ENCODE measurements at regions not wholly inside any gene's neighbourhood (a gene's known extent, or its start where the extent isn't known, plus 50 kb on each side); places are given as distances from the start of the nearest gene placed in this dataset.
"Not testable (repeated sequence)": the region's sequence is repeated elsewhere in the genome, so short reads cannot be mapped to it uniquely, and the experiment has no call there.

DNA sequence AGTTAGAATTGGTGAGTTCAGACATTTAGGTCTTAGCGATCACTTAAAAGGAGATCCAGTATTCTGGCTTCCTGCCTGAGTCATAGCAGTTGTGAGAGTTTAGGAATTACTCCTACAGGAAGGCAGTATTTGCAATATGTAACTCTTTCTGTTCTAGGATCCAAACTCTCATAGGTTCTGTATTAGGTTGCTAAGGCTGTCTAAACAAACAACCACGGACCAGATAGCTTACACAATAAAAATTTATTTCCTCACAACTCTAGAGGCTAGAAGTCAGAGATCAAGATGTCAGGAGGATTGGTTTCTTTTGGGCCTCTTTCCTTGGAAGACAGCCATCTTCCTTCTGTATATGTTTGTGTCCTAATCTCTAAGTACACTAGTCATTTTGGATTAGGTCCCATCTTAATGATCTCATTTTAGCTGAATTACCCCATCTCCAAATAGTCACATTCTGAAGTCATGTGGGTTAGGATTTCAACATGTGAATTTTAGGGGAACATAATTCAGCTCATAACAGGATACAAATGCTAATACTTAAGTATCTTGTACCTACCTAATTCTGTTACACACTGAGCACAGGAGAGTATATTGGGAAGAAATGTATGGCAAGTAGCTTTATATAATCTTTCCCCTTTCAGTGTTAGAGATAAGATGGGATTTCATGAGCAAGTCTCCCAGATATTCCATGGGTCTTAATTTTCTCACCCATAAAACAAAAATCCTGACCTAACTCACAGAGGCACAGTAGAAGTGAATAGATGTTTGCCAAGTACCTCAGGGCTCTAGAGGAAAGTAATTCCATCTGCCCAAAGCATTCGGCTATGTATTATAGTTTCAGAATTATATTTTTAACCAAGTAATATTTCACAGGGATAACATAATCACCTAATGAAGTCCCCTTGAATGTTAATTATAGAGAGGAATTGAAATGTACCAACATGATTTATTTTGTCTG, 144.4 kb downstream of the PTBP2 start:
- peak; percentile 86 for DNase-seq

DNA sequence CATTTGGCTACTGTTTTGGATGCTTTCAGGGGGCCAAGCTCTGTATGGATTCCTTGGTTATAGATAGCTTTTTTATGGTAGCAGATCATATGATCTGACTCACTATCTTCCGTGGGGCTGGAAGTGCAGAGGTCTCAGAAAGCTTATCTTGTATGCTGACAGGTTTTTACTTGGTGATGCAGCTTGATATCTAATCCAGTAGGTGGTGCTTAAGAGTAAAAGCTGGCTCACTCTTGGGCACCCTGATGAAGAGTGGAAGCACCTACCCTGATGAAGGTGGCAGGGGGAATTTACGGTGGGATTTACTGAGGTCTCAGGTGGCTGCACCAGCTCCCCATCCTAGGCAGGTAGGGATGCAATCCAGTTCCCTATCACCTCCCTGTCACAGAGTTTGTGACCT, 151.2 kb downstream of the PTBP2 start:
- no peak for DNase-seq

DNA sequence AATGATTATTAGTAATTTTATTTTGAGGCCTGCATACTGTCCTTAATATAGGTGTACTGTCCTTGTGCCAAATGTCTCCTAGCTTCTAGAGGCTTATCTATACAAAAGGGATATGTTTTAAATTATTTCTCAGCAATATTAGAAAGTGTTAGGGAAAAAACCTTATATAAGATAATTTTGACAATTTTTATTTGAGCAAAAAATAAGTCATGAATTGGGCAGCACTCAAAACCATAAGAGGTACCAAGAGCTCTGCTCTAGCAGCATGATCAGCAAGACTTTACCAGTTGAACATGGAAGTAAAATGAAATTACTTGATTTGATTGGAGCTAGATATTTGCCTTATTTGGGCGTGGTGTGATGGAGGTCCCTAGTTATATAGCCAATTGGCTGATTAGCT, 157.1 kb downstream of the PTBP2 start:
- no peak for DNase-seq

DNA sequence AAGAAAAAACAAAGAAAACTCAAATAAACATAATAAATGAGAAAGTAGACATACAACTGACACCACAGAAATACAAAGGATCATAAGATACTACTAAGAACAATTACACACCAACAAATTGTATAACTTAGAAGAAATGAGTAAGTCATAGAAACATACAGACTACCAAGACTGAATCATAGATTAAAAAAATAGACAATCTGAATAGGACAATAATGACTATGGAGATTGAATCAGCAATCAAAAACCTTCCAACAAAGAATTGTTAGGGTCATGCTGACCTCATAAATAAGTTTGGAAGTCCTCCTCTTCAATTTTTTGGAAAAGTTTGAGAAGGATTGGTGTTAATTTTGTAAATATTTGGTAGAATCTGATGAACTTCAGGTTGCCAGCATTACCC, 159.0 kb downstream of the PTBP2 start:
- no peak for DNase-seq

DNA sequence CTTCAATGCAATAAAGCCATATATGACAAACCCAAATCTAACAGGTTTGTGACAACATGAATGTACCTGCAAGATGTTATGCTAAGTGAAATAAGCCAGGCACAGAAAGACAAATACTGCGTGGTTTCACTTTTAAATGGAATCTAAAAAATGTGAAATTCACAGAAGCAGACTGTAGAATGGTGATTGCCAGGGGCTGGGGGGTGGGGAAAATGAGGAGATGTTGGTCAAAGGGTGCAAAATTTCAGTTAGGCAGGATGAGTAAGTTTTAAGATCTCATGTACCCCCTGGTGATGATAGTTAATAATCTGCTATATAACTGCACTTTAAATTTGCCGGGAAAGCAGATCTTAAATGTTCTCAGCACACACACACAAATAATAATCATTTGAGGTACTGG, 160.5 kb downstream of the PTBP2 start:
- no peak for DNase-seq

DNA sequence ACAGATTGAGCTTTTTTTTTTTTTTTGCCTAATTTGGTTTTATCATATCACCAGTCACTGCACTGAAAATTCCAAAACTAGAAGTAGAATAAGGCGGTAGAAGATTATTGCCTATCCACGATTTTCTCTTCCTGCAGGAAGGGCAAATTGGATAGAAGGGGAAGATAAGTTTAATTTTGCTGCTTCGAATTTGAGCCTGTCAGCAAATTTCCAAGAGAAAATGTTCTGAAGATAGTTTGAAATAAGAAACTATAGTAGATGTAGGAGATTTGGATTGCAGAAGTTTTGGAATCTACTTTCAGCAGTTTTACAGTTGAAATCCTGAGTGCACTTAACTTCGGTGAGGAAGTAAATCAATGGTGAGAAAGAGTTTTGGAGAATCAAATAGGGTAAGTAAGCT, 164.9 kb downstream of the PTBP2 start:
- no peak for DNase-seq

DNA sequence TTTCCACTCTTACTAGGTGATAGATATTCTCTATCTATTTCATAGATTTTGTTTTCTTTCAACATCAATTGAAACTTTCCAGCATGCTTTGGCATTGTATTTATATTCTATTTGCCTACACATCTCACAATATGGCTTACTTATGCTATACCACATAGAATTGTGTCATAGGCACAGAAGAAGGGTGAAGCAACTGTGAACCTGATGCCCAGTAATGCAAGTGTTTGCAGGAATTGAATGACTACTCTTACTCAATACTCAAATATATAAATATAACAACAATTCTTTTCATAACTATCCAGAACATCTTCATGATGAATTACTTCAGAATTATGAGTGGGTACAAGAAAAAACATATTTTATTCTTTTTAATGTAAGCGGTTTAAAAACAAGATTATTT, 165.9 kb downstream of the PTBP2 start:
- no peak for DNase-seq

DNA sequence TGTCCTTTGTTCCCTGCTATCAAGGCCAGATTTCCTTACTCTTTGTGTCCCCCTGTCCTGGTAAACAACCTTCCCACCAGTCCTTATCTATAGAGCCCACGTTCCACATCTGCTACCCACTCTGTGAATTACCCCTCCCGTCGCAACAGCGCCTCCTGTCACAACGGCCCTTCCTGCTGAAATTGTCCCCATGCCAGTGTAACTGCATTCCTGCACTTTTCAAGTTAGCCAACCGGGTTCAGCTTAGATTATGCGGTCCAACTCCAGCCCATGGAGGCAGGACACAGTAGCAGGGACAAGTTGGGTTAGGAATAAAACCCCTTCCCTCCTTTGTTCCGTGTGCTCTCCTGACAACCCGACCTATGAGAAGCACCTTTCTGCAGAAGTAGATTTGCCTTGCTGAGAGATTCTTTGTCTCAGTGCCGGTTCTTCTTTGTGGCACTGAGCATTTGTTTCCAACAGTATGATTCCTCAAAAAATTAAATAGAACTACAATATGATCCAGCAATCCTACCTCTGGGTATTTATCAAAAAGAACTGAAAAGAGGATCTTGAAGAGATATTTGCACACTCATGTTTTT, 180.3 kb downstream of the PTBP2 start:
- DNase-seq, result no peak

DNA sequence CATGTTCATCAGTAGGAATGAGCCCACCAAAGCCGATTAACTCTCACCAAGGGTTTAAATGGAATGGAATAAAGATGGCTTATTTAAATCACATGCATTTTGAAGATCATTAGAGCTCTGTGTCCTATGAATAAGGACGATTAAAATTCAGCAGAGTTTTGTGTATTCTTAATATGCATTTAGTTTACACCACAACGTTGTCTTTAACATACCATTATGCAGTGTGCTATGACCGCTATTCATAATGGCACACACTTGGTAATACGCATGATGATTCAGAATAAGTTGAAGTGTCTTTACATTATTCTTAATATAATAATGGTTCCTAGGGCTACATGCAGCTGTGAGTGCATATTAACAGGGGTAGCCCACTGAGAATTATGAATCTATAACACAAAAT, 190.7 kb downstream of the PTBP2 start:
- no peak for DNase-seq

DNA sequence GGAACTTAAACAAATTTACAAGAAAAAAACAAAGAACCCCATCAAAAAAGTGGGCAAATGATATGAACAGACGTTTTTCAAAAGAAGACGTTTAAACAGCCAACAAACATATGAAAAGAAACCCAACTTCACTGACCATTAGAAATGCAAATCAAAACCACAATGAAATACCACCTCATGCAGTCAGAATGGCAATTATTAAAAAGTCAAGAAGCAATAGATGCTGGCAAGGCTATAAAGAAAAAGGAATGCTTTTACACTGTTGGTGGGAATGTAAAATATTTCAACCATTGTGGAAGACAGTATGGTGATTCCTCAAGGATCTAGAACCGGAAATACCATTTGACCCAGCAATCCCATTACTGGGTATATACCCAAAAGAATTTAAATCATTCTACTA, 194.1 kb downstream of the PTBP2 start:
- not testable (repeated sequence) for DNase-seq

DNA sequence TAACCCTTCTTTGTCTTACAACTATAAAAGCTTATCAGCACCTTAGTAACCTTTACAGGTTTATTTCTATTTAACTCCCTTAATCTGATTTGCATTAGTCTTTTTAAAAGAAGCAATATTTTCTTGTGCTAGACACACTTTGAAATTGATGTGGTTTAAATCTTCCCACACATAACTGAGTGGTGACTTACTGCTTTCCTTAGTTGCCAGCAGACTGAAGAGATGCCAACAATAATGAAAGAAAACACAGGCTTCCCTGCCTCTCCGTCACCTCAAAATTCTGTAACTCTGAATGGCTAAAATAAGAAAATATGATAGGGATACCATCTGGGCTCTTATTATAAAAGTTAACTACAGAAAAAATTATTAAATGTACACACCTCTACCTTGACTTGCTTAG, 196.8 kb downstream of the PTBP2 start:
- DNase-seq, result no peak

DNA sequence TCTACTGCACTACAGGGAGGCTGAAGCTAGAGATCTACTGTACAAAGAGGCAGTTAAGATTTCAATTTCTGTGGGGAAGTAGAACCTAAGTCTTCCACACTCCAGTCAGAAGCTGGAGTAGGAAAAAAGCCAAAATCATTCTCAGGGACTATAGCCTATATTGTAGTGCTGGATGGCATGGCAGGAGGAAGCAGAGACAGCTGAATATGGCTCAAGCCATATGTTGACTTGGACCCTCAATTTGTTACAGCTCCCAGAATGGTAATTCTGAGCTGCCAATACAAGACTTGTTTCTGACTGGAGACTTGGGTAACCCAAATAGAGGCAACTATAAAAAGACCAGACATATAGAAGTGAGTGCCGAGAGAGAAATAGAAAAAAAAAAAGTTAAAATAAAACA, 200.6 kb downstream of the PTBP2 start:
- DNase-seq, result no peak

DNA sequence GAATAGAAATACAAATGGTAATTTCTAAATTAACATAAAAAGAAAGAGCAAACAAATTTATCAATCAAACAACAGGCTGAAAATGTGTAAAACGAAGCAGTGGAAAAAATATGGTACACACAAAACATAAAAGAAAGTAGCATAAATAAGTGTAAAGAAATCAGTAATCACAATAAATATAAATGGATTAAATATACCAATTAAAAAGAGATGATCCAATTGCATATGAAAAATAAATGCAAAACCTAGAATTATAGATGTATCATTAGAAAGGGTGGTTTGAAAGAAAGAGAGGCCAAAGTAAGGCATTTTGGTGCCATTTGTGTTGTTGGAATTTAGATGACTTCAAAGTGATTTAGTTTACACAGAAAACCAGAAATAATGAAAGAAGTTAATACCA, 202.2 kb downstream of the PTBP2 start:
- DNase-seq, result no peak

DNA sequence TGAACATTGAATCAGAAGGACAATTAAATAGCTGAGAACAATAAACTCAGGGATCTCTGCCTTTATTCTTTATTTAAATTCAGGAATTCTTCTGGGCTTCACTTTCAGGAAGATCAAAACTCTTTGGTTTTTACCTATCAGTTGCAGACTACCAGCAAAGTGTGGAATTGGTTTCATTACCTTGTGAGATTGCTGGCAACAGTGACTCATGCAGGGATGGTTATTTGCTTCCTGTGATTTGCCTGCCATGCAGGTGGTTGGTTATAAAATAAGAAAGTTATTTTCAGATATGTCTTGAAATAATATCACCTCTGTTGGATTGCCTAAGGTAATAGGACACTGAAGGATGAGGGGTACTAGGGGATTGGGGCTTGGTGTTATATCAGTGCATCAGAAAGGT, 204.6 kb downstream of the PTBP2 start:
- no peak for DNase-seq

DNA sequence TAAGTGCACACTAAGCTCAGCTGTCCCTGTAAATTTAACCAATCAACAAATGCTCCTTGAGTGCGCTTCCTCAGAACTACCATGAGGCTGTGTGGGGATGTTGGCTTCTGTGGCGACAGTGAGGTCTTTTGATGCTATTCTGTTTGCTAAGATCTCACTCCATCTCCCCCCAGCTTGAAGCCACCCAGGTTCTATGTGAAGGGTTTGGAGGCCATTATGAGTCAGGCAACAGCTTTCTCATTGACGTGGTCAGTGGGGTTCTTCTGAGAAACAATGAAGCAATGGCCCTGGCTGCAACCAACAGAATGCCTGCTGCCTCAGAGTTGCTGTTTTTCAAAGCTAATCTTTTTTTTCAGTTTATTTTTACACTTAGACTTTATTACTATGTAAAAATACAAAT, 205.5 kb downstream of the PTBP2 start:
- DNase-seq, result no peak

DNA sequence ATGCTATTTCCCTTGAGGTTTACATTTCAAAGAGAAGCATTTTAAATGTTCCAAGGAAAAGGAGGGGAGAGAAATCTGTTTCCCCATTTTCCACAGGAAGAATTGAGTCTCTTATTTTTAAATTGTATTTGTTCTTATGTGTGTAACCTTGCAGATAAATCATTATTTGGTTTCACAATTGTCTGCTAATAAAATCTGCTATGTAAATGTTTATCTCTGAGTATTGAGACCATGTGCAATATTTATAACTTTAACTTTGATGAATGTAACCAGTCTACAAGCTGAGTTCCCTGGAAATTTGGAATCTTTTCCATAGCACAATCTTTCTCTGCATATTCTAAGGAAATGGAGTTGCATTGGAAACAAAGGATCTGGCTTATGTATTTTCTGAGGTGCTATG, 209.6 kb downstream of the PTBP2 start:
- no peak for DNase-seq

DNA sequence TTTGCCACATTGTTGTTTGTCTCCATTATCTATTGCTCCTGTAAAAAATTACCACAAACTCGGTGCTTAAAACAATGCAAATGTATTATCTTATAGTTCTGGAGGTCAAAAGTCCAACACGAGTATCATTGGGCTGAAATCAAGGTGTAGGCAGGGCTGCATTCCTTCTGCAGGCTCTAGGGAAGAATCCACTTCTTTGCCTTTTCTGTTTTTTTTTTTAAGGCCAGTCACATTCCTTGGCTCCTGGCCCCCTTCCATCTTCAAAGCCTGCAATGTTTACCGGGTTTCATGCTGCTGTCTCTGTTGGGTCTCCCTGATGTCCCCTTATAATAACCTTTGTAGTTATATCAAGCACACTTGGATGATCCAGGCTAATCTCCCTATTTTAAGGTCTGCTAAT, 212.7 kb downstream of the PTBP2 start:
- DNase-seq, result no peak

DNA sequence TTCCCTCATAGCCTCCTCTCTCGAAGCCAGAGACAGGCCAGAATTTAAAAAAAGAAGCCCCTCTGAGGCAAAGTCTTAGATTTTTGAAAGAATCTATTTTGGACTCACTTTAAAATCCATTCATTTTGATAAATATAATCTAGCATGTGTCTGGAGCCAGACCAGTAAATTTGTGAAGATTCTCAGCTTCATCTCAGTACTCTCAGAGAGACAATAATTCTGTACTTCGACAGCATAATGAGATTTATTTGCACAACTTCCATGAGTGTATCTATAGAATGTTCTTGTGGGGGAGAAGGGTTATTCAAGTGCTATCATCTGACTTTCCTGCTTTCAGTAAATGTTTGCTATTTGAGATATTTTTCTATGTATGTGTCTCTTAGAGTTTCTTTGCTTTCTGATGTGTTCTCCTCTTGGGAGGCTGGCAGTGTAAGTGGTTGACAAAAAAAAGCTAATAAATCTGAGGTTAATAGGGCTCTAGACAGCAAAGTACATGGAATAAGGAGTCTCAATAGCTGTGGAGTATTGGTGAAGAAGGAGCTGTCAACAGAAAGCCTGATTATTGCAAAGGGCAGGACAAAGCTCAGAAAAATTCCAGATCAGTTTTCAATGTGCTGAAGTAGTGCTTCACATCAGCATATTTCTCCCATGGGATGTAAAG, 223.0 kb downstream of the PTBP2 start:
- no peak for DNase-seq

DNA sequence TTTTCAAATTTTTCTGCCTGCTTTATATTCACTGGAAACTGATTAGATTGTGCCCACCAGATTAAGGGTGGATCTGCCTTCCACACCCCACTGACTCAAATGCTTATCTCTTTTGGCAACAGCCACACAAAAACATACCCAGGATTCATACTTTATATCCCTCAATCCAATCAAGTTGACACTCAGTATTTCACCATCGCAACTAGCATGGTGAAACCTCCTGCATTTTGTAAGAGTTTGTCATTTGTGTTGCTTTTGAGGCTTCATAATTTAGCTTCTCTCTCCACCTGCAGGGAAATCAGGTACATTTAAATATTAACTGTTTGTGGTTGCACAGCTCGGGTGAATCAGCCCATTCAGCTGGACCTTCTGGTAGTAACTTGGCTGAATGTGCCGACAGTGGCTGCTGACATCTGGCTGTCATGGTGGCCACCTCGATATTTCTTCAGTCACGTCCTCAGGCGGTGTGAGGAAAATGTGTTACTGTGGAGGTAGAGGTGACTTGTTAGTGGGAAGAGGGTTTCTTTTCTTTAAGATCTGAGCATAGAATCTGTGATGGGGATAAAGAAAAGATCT, 224.0 kb downstream of the PTBP2 start:
- no peak for DNase-seq

DNA sequence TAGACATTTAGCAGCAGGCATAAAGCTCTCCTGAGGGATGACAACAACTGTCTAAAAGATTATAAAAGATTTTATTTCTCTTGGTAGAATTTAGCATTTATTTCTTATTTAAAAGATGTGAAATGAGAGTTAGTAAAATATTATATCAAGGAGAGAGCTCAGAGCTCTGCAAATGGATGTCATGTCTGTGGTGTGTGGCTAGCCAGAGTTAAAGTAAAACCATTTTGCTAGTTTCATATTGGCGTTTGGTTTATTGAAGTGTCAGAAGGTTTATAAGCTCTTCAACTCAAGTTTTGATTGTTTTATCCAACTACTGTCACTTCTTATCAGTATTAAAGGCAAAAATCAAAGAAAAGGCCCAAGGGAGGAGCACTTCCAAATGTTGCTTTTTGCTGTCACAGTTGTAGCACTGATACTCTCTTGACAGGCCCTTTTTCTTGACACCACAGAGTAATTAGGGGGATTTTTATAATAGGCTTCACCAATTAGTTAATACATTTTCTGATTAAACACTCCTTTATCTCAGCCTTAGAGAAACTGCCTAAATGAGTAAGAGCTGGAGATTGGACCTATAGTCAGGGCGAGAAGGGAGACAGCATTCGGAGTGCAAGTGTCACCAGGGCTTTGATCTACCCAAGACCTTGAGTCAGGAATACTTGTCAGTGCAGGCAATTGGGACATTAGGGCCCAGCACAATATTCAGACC, 233.9 kb downstream of the PTBP2 start:
- DNase-seq, result no peak

DNA sequence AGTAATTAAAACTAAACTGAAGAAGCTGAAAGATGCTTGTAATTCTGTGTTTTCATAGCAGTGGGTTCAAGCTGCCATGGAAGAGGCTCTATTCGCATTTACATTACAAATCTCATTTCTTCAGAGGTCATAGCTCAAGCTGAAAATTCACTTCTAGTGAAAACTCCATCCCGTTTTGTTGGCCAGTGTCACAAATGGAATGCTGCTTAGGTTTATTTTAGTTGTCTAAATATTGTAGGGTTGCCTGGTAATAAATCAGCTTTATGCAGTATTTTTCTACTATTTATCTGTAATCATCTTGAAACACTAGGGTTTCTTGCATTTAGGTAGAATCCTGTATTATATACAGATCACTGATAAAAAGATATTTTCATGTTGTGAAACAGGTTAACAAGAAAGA, 240.6 kb downstream of the PTBP2 start:
- DNase-seq, result peak; percentile 26

DNA sequence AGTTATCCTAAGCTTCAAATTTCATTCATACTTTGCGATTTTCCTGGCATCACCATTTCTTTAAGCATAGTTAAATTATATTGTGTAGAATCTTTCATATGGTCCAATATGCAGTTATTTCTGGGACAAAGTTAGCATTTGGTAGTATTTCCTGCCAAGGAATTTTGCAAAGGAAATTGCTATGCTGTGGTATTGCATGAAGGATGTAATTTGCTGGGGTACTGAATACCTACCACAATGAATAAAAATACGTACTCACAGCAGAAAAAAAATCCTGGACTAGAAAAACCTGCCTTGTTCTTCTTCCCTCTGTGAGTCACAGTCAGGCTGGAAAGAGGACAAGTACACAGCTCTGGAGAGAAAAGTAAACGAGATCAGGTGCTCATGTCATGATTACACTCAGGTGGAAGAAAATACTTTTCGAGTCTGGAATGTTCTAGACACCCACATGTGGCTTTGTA, 241.2 kb downstream of the PTBP2 start:
- peak; percentile 64 for DNase-seq
